HepG2 (cell line): ENCODE measurements at regions not wholly inside any gene's neighbourhood (a gene's known extent, or its start where the extent isn't known, plus 50 kb on each side); places are given as distances from the start of the nearest gene placed in this dataset.

Experiments used
- GATA4 ChIP-seq: sonication (generic); IDR thresholded peaks from 2 replicates; pipeline ENCODE4 v1.6.1; 2016; ENCODE audit warnings: antibody characterized with exemption, low read depth, borderline replicate concordance
- GPN1 ChIP-seq: sonication (generic); formaldehyde crosslinking; IDR thresholded peaks from 2 replicates; pipeline ENCODE4 v1.5.1; 2020; ENCODE audit warnings: missing genetic modification reagents, borderline replicate concordance
- NCOA1 ChIP-seq: sonication (generic); formaldehyde crosslinking; IDR thresholded peaks from 2 replicates; pipeline ENCODE4 v1.9.0; 2021; ENCODE audit warnings: missing genetic modification reagents
- RARA ChIP-seq: IDR thresholded peaks from 2 replicates; pipeline ENCODE4 v1.6.1; 2016; ENCODE audit warnings: missing genetic modification reagents, missing compliant biosample characterization
- RARG ChIP-seq: sonication (generic); formaldehyde crosslinking; IDR thresholded peaks from 2 replicates; pipeline ENCODE4 v1.4.0; 2020; ENCODE audit warnings: low read depth, mild to moderate bottlenecking, missing genetic modification reagents
- ZFAT ChIP-seq: sonication (generic); formaldehyde crosslinking; conservative IDR thresholded peaks from 2 replicates; pipeline ENCODE4 v1.8.1; 2023; ENCODE audit warnings: missing genetic modification reagents, inconsistent platforms
- ZFYVE20 ChIP-seq: sonication (generic); formaldehyde crosslinking; IDR thresholded peaks from 2 replicates; pipeline ENCODE4 v1.8.0; 2023; ENCODE audit warnings: low read depth, mild to moderate bottlenecking, moderate library complexity, missing genetic modification reagents, borderline replicate concordance
- ZNF232 ChIP-seq: sonication (generic); formaldehyde crosslinking; IDR thresholded peaks from 2 replicates; pipeline ENCODE4 v1.4.0; 2020; ENCODE audit warnings: missing genetic modification reagents, borderline replicate concordance
- ZNF644 ChIP-seq: IDR thresholded peaks from 2 replicates; pipeline ENCODE4 v1.6.1; 2016; ENCODE audit warnings: low read depth
- TF ChIP-seq, protein P1 (sequence below): sonication (generic); formaldehyde crosslinking; IDR thresholded peaks from 2 replicates; pipeline ENCODE4 v1.5.1; 2020; ENCODE audit warnings: missing genetic modification reagents, mild to moderate bottlenecking, borderline replicate concordance
- TF ChIP-seq, protein P2 (sequence below): sonication (generic); formaldehyde crosslinking; IDR thresholded peaks from 2 replicates; pipeline ENCODE4 v1.4.0; 2020; ENCODE audit warnings: missing genetic modification reagents
- TF ChIP-seq, protein P3 (sequence below): sonication (generic); formaldehyde crosslinking; IDR thresholded peaks from 2 replicates; pipeline ENCODE4 v1.5.0; 2020; ENCODE audit warnings: missing genetic modification reagents
- TF ChIP-seq, protein P4 (sequence below): sonication (generic); formaldehyde crosslinking; IDR thresholded peaks from 2 replicates; pipeline ENCODE4 v1.9.0; 2022; ENCODE audit warnings: low read depth, missing genetic modification reagents
- TF ChIP-seq, protein P5 (sequence below), 2 experiments: IDR thresholded peaks; 2 replicates each; pipeline ENCODE4 v1.6.1; 2011 to 2012; ENCODE audit warnings: low read length in 2 of 2, borderline replicate concordance in 1 of 2, low read depth in 1 of 2, mild to moderate bottlenecking in 1 of 2, moderate library complexity in 1 of 2

DNA sequence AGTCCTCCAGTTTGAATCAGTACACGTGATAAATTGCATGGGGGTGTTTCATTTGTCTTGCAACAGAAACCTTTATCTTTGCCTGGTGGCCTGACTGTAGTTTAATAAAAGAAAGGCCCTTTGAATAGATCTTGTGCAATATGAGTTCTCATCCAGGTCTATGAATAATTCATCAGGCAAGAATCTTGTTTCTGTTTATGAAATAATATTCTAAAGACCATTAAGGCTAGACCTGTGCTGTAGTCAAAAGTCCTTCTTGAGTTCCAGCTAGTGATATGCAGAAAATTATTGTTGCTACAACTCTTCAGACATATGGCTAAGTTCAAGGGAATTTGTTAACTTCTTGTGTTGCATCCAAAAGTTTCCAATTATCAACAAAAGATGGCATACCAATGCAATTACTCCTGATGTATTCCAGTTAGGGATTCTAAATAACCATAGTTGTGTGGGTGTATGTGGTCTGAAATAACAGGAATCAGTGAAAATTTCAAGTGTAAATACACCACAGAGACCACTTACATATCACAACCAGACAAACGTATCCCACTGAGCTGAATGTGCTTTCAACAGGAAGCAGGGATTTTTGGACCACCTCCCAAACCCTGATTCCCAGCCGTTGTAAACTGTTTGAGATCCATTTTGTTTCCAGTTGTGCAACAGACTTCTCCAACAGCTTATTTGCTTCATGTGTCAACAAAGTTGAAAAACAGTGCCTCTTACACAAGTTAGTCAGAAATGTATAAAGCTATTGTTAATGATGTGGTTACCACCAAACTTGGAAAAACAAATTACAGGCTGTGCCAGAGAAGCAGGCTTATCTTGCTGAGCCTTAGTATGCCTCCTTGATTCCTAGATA is 54.7 kb upstream of the BICC1 start (continued):
- TF ChIP-seq, protein P1, sequence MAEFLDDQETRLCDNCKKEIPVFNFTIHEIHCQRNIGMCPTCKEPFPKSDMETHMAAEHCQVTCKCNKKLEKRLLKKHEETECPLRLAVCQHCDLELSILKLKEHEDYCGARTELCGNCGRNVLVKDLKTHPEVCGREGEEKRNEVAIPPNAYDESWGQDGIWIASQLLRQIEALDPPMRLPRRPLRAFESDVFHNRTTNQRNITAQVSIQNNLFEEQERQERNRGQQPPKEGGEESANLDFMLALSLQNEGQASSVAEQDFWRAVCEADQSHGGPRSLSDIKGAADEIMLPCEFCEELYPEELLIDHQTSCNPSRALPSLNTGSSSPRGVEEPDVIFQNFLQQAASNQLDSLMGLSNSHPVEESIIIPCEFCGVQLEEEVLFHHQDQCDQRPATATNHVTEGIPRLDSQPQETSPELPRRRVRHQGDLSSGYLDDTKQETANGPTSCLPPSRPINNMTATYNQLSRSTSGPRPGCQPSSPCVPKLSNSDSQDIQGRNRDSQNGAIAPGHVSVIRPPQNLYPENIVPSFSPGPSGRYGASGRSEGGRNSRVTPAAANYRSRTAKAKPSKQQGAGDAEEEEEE (CRISPR knock-in tag): no peak
- TF ChIP-seq NCOA1 (CRISPR knock-in tag) (no peak), ZNF644 (CRISPR knock-in tag) (peak; percentile 73), ZNF232 (CRISPR knock-in tag) (no peak), ZFYVE20 (no peak), GATA4 (peak; percentile 81; the same call in 1 of the 2 replicates), RARA (no peak), GPN1 (no peak), RARG (no peak), ZFAT (no peak)
- TF ChIP-seq, protein P2, sequence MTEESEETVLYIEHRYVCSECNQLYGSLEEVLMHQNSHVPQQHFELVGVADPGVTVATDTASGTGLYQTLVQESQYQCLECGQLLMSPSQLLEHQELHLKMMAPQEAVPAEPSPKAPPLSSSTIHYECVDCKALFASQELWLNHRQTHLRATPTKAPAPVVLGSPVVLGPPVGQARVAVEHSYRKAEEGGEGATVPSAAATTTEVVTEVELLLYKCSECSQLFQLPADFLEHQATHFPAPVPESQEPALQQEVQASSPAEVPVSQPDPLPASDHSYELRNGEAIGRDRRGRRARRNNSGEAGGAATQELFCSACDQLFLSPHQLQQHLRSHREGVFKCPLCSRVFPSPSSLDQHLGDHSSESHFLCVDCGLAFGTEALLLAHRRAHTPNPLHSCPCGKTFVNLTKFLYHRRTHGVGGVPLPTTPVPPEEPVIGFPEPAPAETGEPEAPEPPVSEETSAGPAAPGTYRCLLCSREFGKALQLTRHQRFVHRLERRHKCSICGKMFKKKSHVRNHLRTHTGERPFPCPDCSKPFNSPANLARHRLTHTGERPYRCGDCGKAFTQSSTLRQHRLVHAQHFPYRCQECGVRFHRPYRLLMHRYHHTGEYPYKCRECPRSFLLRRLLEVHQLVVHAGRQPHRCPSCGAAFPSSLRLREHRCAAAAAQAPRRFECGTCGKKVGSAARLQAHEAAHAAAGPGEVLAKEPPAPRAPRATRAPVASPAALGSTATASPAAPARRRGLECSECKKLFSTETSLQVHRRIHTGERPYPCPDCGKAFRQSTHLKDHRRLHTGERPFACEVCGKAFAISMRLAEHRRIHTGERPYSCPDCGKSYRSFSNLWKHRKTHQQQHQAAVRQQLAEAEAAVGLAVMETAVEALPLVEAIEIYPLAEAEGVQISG (CRISPR knock-in tag): no peak
- TF ChIP-seq, protein P3, sequence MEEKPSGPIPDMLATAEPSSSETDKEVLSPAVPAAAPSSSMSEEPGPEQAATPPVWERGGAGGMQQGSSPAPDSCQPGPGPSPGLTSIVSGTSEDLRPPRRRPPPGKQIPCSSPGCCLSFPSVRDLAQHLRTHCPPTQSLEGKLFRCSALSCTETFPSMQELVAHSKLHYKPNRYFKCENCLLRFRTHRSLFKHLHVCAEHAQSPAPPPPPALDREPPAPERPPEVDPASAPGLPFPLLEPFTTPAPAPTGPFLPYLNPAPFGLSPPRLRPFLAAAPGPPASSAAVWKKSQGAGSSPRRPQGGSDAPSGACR (CRISPR knock-in tag): no peak
- TF ChIP-seq, protein P4, sequence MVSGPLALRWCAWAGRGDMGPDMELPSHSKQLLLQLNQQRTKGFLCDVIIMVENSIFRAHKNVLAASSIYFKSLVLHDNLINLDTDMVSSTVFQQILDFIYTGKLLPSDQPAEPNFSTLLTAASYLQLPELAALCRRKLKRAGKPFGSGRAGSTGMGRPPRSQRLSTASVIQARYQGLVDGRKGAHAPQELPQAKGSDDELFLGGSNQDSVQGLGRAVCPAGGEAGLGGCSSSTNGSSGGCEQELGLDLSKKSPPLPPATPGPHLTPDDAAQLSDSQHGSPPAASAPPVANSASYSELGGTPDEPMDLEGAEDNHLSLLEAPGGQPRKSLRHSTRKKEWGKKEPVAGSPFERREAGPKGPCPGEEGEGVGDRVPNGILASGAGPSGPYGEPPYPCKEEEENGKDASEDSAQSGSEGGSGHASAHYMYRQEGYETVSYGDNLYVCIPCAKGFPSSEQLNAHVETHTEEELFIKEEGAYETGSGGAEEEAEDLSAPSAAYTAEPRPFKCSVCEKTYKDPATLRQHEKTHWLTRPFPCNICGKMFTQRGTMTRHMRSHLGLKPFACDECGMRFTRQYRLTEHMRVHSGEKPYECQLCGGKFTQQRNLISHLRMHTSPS (CRISPR knock-in tag): no peak
- TF ChIP-seq, protein P5, sequence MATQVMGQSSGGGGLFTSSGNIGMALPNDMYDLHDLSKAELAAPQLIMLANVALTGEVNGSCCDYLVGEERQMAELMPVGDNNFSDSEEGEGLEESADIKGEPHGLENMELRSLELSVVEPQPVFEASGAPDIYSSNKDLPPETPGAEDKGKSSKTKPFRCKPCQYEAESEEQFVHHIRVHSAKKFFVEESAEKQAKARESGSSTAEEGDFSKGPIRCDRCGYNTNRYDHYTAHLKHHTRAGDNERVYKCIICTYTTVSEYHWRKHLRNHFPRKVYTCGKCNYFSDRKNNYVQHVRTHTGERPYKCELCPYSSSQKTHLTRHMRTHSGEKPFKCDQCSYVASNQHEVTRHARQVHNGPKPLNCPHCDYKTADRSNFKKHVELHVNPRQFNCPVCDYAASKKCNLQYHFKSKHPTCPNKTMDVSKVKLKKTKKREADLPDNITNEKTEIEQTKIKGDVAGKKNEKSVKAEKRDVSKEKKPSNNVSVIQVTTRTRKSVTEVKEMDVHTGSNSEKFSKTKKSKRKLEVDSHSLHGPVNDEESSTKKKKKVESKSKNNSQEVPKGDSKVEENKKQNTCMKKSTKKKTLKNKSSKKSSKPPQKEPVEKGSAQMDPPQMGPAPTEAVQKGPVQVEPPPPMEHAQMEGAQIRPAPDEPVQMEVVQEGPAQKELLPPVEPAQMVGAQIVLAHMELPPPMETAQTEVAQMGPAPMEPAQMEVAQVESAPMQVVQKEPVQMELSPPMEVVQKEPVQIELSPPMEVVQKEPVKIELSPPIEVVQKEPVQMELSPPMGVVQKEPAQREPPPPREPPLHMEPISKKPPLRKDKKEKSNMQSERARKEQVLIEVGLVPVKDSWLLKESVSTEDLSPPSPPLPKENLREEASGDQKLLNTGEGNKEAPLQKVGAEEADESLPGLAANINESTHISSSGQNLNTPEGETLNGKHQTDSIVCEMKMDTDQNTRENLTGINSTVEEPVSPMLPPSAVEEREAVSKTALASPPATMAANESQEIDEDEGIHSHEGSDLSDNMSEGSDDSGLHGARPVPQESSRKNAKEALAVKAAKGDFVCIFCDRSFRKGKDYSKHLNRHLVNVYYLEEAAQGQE (IDR thresholded peaks at IDR 0.05; ENCODE audit: borderline replicate concordance in 1 of 2, low read depth in 1 of 2, low read length in 2 of 2): no peak
